Neutrophil (primary cell): ENCODE measurements at regions not wholly inside any gene's neighbourhood (a gene's known extent, or its start where the extent isn't known, plus 50 kb on each side); places are given as distances from the start of the nearest gene placed in this dataset.

ENCODE experiments used
- H3K27ac ChIP-seq: fragments of 200-600 bp; sonication (generic); 2 replicates; pipeline ENCODE4 v1.5.1; 2016; ENCODE audit warnings: mild to moderate bottlenecking, moderate library complexity
- H3K27me3 ChIP-seq: fragments of 200-600 bp; sonication (generic); 2 replicates; pipeline ENCODE4 v1.6.0; 2016; ENCODE audit warnings: mild to moderate bottlenecking
- H3K36me3 ChIP-seq: fragments of 200-600 bp; sonication (generic); 2 replicates; pipeline ENCODE4 v1.5.1; 2017
- H3K4me1 ChIP-seq, 2 experiments: fragments of 200-600 bp in 1 of 2; sonication (generic) in 1 of 2; 1 replicate in 1 of 2; 2 replicates in 1 of 2; pipeline versions ENCODE4 v1.5.1 to v1.6.1; 2013 to 2016; ENCODE audit warnings: low read depth in 1 of 2, low read length in 1 of 2, mild to moderate bottlenecking in 1 of 2, moderate library complexity in 1 of 2; ENCODE audit not compliant: control insufficient read depth in 1 of 2, insufficient read depth in 1 of 2
- H3K4me3 ChIP-seq, 2 experiments: fragments of 200-600 bp in 1 of 2; sonication (generic) in 1 of 2; 1 replicate in 1 of 2; 2 replicates in 1 of 2; pipeline ENCODE4 v1.5.1; 2013 to 2016; ENCODE audit warnings: low read depth in 1 of 2, low read length in 1 of 2, mild to moderate bottlenecking in 1 of 2, moderate library complexity in 1 of 2
- H3K9me3 ChIP-seq: fragments of 200-600 bp; sonication (generic); 2 replicates; pipeline ENCODE4 v1.5.1; 2016
- CTCF ChIP-seq: fragments of 200-600 bp; sonication (generic); IDR thresholded peaks from 2 replicates; pipeline ENCODE4 v1.5.1; 2016; ENCODE audit warnings: antibody characterized with exemption

- no peaks in the 10 kb centered on the region for H3K4me1 ChIP-seq
- H3K9me3 ChIP-seq = no peaks in the 10 kb centered on the region
- no peak overlapping the region for H3K27ac ChIP-seq
- H3K36me3 ChIP-seq = no peaks in the 10 kb centered on the region
- TF ChIP-seq CTCF = no peak
- no peak overlapping the region for H3K4me3 ChIP-seq
- H3K27me3 ChIP-seq = peaks cover 29% of the 10 kb centered on the region
Observed at GRCh38 chr2:2993172-2993692, 384.4 kb downstream of the EIPR1 start.

- no peak for TF ChIP-seq CTCF
- Histone ChIP-seq H3K4me1 (no peaks in the 10 kb centered on the region), H3K4me3 (no peak overlapping the region), H3K9me3 (no peaks in the 10 kb centered on the region), H3K27me3 (peaks cover 24% of the 10 kb centered on the region), H3K36me3 (no peaks in the 10 kb centered on the region), H3K27ac (no peak overlapping the region)
Observed at GRCh38 chr2:2992634-2993033, 385.0 kb downstream of the EIPR1 start.

GRCh38 chr2:2985020-2985419 is 392.6 kb downstream of the EIPR1 start:
- no peak for TF ChIP-seq CTCF
- Histone ChIP-seq H3K9me3 (no peaks in the 10 kb centered on the region), H3K4me3 (no peak overlapping the region), H3K27me3 (no peaks in the 10 kb centered on the region), H3K27ac (no peak overlapping the region), H3K4me1 (no peaks in the 10 kb centered on the region), H3K36me3 (no peaks in the 10 kb centered on the region)

DNA sequence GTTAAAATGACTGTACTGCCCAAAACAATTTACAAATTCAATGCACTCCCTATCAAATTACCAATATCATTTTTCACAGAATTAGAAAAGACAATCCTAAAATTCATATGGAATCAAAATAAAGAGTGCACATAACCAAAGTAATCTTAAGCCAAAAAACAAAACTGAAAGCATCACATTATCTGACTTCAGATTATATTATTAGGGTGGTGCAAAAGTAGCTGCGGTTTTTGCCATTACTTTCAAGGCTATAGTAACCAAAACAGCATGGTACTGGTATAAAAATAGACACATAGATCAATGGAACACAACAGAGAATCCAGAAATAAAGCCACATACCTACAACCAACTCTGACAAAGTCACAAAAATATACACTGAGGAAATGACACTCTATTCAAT is 396.6 kb downstream of the EIPR1 start:
- TF ChIP-seq CTCF = no peak
- no peaks in the 10 kb centered on the region for H3K36me3 ChIP-seq
- no peak overlapping the region for H3K27ac ChIP-seq
- no peaks in the 10 kb centered on the region for H3K4me1 ChIP-seq
- H3K9me3 ChIP-seq = no peaks in the 10 kb centered on the region
- H3K4me3 ChIP-seq = no peak overlapping the region
- H3K27me3 ChIP-seq = no peaks in the 10 kb centered on the region

DNA sequence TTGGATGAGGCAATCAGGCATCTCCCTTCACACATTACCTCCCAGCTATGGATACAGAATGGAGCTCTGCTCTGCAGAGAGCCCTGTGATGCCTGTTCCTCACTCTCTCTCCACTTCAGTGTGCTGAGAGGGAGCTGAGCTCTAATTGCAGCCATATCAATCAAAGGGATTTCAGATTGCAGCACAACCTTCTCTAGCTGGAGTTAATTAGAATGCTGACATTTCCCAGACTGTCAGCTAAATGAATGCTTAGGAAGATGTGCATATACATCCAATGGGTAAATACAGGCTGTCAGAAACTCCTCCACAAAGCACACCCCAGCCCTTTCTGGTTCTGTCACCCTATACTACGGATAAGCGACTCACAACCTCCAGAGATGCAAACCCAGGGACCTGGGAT is 402.6 kb downstream of the EIPR1 start:
- Histone ChIP-seq H3K4me1 (no peaks in the 10 kb centered on the region), H3K27me3 (no peaks in the 10 kb centered on the region), H3K4me3 (no peak overlapping the region), H3K27ac (no peak overlapping the region), H3K9me3 (no peaks in the 10 kb centered on the region), H3K36me3 (no peaks in the 10 kb centered on the region)
- TF ChIP-seq CTCF = no peak
